RWPE2 (cell line): ENCODE measurements at regions not wholly inside any gene's neighbourhood (a gene's known extent, or its start where the extent isn't known, plus 50 kb on each side); places are given as distances from the start of the nearest gene placed in this dataset.

Source experiments
- ATAC-seq: fragments of 200-7000 bp; cut with Tn5 transposase; 3 replicates; pipeline ENCODE4 v1.9.1; 2021; ENCODE audit warnings: low read depth
- DNase-seq: peaks from one replicate; pipeline ENCODE4 v3.0.0-alpha.2; 2020; ENCODE audit warnings: low spot score
- H3K27ac ChIP-seq: fragments of 450-650 bp; 2 replicates; pipeline ENCODE4 v1.5.1; 2017; ENCODE audit warnings: mild to moderate bottlenecking; ENCODE audit not compliant: poor library complexity, severe bottlenecking
- H3K27me3 ChIP-seq: fragments of 250-450 bp; sonication (Bioruptor Pico); 2 replicates; pipeline ENCODE4 v1.5.1; 2021; ENCODE audit warnings: mild to moderate bottlenecking, moderate library complexity; ENCODE audit not compliant: insufficient read depth, poor library complexity, severe bottlenecking
- H3K36me3 ChIP-seq: fragments of 250-450 bp; sonication (Bioruptor Pico); 2 replicates; pipeline ENCODE4 v1.5.1; 2020; ENCODE audit warnings: low read depth, mild to moderate bottlenecking, moderate library complexity
- H3K4me1 ChIP-seq: fragments of 250-450 bp; sonication (Bioruptor Pico); 2 replicates; pipeline ENCODE4 v1.5.1; 2021; ENCODE audit warnings: mild to moderate bottlenecking, moderate library complexity; ENCODE audit not compliant: insufficient read depth, poor library complexity, severe bottlenecking
- H3K4me3 ChIP-seq: fragments of 250-450 bp; sonication (Bioruptor Pico); 2 replicates; pipeline ENCODE4 v1.5.1; 2021; ENCODE audit warnings: mild to moderate bottlenecking, moderate library complexity; ENCODE audit not compliant: severe bottlenecking
- H3K9me3 ChIP-seq: fragments of 250-450 bp; sonication (Bioruptor Pico); 2 replicates; pipeline ENCODE4 v1.5.1; 2021; ENCODE audit warnings: mild to moderate bottlenecking, moderate library complexity; ENCODE audit not compliant: severe bottlenecking
- TF ChIP-seq, protein P1 (sequence below): fragments of 450-650 bp; IDR thresholded peaks from one replicate; pipeline ENCODE4 v1.5.1; 2017; ENCODE audit warnings: mild to moderate bottlenecking, moderate library complexity; ENCODE audit not compliant: poor library complexity, severe bottlenecking

DNA sequence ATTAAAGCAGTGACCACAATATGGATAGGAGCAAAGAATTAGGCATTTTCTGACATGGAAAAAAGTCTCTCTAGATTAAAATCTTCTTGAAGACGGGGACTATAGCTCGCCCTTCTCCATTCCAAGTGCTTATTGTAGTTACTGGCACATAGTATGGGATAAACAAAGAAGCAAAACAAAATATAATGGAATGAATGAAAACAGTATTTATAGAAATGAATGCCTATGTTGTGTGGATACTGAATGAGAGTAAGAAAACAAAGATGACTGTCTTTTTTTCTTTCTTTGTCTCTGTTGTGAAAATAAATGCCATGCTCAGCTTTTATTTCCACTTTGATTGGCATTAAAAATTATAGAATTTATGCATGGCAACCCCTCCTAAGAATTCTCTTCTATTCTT is 1414.3 kb upstream of the ACO1 start:
- Histone ChIP-seq H3K27me3 (no peaks in the 10 kb centered on the region), H3K36me3 (no peaks in the 10 kb centered on the region), H3K27ac (no peak overlapping the region), H3K9me3 (no peaks in the 10 kb centered on the region), H3K4me1 (no peaks in the 10 kb centered on the region), H3K4me3 (no peak overlapping the region)
- no peak for DNase-seq
- ATAC-seq, result no peak
- TF ChIP-seq, protein P1, sequence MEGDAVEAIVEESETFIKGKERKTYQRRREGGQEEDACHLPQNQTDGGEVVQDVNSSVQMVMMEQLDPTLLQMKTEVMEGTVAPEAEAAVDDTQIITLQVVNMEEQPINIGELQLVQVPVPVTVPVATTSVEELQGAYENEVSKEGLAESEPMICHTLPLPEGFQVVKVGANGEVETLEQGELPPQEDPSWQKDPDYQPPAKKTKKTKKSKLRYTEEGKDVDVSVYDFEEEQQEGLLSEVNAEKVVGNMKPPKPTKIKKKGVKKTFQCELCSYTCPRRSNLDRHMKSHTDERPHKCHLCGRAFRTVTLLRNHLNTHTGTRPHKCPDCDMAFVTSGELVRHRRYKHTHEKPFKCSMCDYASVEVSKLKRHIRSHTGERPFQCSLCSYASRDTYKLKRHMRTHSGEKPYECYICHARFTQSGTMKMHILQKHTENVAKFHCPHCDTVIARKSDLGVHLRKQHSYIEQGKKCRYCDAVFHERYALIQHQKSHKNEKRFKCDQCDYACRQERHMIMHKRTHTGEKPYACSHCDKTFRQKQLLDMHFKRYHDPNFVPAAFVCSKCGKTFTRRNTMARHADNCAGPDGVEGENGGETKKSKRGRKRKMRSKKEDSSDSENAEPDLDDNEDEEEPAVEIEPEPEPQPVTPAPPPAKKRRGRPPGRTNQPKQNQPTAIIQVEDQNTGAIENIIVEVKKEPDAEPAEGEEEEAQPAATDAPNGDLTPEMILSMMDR, result no peak

DNA sequence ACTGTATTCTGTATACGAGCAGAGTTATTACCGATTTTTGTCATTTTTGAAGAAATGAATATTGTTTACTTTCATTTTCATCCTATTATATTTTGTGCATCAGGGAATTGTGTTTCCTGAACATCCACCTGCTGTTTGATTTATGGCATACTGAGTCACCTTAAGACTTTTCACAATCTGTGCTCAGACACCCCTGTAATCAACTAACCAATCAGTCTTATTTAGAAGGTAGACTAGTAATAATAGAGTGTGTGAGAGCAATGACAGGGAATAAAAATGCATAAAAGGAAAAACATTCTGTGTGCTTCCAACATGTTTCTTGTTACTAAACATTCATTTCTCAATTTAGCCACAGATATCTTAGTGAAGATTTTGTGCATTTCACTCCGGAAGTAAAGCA is 1413.6 kb upstream of the ACO1 start:
- no peaks in the 10 kb centered on the region for H3K27me3 ChIP-seq
- DNase-seq, result no peak
- no peaks in the 10 kb centered on the region for H3K36me3 ChIP-seq
- H3K4me1 ChIP-seq, result no peaks in the 10 kb centered on the region
- no peaks in the 10 kb centered on the region for H3K9me3 ChIP-seq
- no peak overlapping the region for H3K27ac ChIP-seq
- no peak overlapping the region for H3K4me3 ChIP-seq
- no peak for ATAC-seq
- TF ChIP-seq, protein P1, result no peak

DNA sequence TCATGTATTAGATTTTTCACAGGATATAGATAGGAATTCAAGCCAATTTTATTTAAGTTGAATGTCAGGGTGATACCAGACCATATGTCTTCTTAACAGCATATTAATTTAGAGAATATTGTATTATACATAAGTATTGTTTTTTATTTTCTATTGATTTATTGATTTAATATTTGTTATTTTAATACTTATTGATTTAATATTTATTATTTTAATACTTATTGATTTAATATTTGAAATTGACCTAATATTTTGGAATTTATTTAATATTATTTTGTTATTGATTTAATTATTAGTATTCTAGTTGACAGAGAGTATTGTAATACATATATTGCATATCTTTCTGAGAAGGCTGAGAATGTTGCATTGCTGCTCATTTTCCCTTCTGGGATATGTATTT is 1411.8 kb upstream of the ACO1 start:
- TF ChIP-seq, protein P1, result no peak

DNA sequence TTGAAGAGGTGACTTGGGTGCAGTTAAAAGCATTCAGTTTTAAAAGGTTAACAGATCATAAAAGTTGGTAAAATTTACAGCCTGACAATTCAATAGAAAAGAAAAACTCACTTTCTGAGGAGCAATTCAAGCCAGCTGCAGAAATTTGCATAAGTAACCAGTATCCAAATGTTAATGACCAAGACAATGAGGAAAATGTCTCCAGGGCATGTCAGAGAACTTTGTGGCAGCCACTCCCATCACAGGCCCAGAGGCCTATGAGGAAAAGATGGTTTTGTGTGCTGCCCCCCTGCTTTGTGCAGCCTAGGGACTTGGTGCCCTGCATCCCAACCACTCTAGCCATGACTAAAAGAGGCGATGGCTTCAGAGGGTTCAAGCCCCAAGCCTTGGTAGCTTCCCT is 1406.5 kb upstream of the ACO1 start:
- DNase-seq (no peak), ATAC-seq (no peak)
- Histone ChIP-seq H3K4me3 (no peak overlapping the region), H3K36me3 (no peaks in the 10 kb centered on the region), H3K9me3 (no peaks in the 10 kb centered on the region), H3K27ac (no peak overlapping the region), H3K4me1 (no peaks in the 10 kb centered on the region), H3K27me3 (no peaks in the 10 kb centered on the region)
- TF ChIP-seq, protein P1, result no peak

More for the DNA sequence above, 1411.8 kb upstream of the ACO1 start:
- H3K4me3 ChIP-seq, result no peak overlapping the region
- H3K27me3 ChIP-seq, result no peaks in the 10 kb centered on the region
- H3K9me3 ChIP-seq, result no peaks in the 10 kb centered on the region
- no peak overlapping the region for H3K27ac ChIP-seq
- no peaks in the 10 kb centered on the region for H3K4me1 ChIP-seq
- ATAC-seq (no peak), DNase-seq (no peak)
- H3K36me3 ChIP-seq, result no peaks in the 10 kb centered on the region

DNA sequence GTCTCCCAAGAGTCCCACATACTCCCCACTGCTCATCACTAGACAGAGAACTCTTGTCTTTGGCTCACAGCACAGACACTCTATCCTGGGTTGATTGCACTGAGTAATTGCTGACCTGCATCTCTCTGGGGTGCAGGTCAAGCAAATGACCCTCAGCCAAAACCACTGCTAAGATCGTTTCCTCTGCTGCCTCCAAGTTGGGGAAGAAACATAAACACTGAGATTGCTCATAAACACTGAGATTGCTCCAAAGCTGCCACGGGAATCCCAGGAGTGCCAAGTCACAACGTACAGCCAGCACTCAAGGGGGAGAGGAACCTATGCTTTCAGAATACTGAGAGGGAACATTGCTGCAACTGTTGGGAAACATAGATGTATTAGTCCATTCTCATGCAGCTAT is 1402.1 kb upstream of the ACO1 start:
- ATAC-seq (no peak), DNase-seq (no peak)
- Histone ChIP-seq H3K9me3 (no peaks in the 10 kb centered on the region), H3K4me1 (no peaks in the 10 kb centered on the region), H3K36me3 (no peaks in the 10 kb centered on the region), H3K27ac (no peak overlapping the region), H3K4me3 (no peak overlapping the region), H3K27me3 (no peaks in the 10 kb centered on the region)
- TF ChIP-seq, protein P1, result no peak
